ENCODE measurements at regions not wholly inside any gene's neighbourhood (a gene's known extent, or its start where the extent isn't known, plus 50 kb on each side); places are given as distances from the start of the nearest gene placed in this dataset.
A peak's percentile ranks its signal among the peaks of the same experiment; 100 is the strongest.

DNA sequence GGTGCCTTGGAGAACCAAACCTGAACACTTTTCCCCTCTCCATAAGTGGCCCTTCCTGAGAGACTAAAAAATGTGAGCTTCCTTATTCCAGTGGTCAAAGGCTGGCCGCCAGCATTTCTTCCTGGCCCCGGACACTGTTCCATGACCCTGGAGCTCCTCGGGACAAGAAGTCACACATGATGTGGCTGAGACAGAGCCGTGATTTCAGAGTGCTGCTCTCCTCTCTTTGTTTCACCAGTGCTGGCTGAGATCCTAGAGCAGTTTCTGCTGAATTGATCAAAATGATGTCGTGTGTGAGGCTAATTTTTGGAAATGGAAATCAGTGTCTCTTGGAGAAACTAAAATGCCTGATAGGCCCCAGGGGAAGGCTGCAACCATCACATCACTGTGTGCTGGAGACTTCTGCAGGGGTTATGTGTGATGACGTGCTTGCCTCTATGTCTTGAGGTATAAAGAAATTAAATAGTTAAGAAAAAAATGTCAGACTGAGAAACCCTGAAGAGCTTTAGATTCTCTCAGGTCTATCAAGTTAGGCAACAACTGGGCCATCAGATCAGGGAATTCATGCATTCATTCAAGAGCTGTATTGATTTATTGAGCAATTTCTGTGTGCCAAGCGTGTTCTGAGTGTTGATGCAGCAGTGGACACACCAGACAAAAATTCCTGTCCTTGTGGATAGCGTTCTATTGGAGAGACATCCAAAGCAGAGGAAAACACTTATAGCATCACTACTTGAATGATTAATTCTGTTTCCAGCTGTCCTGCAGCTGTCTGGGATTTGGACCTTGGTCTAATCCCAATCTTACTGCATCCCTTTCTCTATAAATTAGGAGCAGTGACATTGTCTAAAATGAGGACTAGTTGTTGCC, 72.7 kb upstream of the CCN6 start:
- in situ Hi-C loops (cut with HindIII; ENCODE audit: low pct_ligation_motif_present, low pct_unique_long_range_greater_than_20kb, low sequenced_read_pairs), result no loop called here
- DNase-seq, result no peak

DNA sequence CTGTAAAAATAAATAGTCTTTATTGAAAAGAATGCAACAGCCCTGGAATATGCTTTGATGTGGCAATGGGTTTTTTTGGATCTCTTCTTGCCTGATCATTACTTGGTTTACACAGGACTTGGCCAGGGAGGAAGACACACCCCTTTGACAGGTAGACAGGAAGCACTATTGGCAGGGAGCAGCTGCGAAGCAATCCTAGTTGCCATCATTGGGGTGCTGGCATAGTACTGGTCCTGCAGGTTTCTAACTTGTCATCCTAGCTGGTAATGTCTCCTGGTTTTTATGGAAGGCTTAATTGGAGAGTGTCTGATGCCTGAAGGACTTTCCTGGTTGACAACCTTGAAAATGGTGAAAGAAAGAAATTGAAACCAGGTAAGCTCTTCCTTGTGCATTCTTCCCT, 71.2 kb upstream of the CCN6 start:
- DNase-seq, result no peak
- in situ Hi-C loops (cut with HindIII; ENCODE audit: low pct_ligation_motif_present, low pct_unique_long_range_greater_than_20kb, low sequenced_read_pairs), result no loop called here

DNA sequence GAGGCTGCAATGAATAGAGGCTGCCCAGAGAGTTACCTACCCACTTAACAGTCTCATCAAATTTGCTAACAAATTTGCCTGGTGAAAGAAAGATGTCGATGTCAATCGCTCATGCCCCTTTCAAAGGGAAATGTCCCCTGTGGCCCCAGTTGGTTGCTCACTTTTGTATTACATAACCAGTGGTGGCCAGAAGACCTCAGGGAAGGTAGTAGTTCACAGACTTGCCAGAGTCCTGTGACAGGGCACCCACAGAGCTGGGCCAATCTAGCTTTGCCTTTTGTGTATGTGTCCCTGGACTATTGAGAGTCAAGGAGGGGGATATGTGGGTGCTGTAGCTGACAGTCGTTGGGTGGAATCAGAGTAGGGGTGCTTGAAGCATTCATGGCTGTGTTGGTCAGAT, 70.7 kb upstream of the CCN6 start:
- in situ Hi-C loops (cut with HindIII; ENCODE audit: low pct_ligation_motif_present, low pct_unique_long_range_greater_than_20kb, low sequenced_read_pairs), result no loop called here
- DNase-seq, result no peak

DNA sequence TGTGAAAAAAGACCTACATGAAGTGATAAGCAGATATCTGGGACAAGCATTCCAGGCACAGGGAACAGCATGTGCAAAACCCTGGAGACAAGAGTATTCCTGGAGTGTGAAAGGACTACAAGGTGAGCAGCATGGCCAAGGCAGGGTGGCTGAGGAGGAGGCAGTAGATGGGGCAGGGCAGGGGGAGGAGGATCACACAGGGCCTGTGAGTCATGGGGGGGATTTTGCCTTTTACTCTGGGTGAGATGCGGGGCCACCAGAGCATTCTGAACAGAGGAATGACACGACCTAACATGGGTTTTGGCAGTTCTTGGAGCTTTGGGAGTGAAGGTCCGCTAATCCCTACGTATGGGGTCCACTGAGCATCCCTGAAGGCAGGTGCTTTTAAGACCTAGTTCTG, 69.8 kb upstream of the CCN6 start:
- DNase-seq, result no peak
- in situ Hi-C loops (cut with HindIII; ENCODE audit: low pct_ligation_motif_present, low pct_unique_long_range_greater_than_20kb, low sequenced_read_pairs), result no loop called here

DNA sequence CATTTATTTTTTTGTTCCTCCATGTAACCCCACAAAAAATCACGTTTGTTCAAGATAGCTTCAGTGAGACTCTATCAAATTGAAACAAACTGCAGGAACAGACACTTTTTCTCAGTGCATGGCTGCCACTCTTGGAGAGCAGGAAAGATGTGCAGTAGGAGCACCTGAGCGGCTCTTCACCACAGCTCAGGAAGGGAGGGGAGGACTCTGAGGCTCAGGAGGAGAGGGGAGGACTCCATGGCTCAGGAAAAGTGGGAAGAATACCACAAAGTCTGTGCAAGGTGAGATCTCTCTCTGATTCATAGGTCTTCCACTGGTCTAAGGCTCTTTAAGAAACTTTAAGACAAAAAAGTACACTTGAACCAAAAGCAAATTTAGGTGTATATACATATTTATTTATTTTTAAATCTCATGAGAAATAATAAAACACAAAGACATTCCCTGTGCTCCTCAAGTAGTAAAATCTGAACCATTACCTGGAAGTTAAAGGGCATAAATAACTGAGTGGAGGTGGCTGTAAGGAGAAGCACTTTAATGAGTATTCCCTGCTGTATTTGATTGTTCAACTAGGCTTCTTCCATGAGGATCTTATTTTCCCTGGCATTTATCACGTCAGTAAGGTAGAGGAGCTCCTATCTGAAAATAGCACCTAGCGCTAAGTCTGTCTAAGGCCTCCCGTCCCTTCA, 69.2 kb upstream of the CCN6 start:
- in situ Hi-C loops (cut with HindIII; ENCODE audit: low pct_ligation_motif_present, low pct_unique_long_range_greater_than_20kb, low sequenced_read_pairs), result no loop called here
- no peak for DNase-seq

DNA sequence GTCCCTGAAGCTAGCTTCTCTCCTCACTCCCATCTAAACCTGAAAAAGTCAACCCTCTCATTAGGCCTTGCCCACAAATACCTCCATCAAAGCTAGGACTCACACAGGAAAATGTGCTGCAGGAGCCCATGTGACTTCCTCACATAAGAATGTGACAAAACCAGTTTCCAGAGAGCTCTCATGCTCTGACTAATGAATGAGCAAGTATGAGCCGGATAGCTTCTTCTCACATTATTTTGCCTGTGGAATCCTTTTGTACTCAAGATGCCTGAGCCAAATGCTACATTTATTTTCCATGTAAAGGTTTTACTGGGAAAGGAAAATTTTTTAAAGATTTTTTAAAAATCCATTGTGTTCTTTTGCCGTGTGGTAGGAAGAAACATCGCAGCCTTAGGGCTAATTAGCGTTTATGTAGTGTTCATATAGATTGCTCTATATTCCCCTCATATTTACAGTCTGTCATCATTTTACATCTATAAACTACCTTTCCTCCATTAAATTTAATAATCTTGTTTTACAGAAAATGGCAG, 68.6 kb upstream of the CCN6 start:
- in situ Hi-C loops (cut with HindIII; ENCODE audit: low pct_ligation_motif_present, low pct_unique_long_range_greater_than_20kb, low sequenced_read_pairs), result no loop called here
- DNase-seq, result peak; percentile 2

DNA sequence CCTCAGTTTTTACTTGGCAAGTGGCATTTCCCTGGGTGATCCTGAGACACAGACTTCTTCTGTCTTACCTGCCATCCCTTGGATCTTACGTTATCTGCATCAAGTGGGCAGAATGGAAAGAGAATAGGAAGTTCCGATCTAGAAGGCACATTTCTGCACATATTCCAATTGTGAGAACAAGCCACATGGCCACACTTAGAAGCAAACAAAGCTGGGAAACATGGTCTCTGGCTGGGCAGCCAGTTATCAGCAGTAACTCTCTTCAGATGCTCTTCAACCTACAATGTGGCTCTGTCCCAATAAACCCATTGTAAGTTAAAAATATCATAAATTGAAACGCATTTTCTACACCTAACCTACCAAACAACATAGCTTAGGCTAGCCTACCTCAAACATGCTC, 67.3 kb upstream of the CCN6 start:
- DNase-seq, result no peak
- in situ Hi-C loops (cut with HindIII; ENCODE audit: low pct_ligation_motif_present, low pct_unique_long_range_greater_than_20kb, low sequenced_read_pairs), result no loop called here

DNA sequence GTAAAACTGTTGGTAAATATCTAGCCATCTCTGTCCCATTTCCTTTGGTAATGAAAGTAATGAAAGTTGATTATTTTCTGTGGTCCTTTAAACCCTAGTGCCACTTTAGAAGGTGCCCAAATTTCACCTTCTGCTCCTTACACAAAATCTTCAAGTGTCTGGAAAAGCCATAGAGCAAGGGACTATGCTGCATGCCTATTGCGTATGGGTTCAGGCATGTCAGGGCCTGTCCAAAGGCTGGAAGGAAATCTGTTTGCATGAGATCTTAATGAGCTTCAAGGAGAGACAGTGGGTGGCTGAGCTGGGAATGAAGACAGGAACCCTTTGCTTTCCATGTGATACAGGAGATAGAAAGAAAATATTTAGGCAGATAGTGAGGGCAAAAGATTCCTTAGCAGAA, 66.6 kb upstream of the CCN6 start:
- in situ Hi-C loops (cut with HindIII; ENCODE audit: low pct_ligation_motif_present, low pct_unique_long_range_greater_than_20kb, low sequenced_read_pairs), result no loop called here
- DNase-seq, result no peak

DNA sequence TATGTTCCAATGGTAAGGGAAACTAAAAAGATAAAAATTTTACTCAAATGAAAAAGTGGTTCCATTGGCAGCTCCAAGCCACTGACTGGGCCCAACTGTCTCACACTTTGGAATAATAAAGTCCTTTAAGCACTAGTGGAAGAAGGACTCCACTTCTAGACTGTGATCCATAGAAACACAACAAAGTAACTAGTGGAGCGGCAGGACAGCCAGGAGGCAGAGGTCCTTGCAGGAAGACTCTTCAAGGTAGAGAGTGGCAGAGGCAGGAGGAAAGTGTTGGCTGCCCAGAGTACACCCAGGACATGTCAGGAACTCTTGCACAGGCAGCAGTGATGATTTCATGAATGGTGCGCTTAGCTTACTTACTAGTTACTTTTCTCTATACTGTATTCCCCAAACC, 65.0 kb upstream of the CCN6 start:
- in situ Hi-C loops (cut with HindIII; ENCODE audit: low pct_ligation_motif_present, low pct_unique_long_range_greater_than_20kb, low sequenced_read_pairs), result no loop called here
- no peak for DNase-seq

DNA sequence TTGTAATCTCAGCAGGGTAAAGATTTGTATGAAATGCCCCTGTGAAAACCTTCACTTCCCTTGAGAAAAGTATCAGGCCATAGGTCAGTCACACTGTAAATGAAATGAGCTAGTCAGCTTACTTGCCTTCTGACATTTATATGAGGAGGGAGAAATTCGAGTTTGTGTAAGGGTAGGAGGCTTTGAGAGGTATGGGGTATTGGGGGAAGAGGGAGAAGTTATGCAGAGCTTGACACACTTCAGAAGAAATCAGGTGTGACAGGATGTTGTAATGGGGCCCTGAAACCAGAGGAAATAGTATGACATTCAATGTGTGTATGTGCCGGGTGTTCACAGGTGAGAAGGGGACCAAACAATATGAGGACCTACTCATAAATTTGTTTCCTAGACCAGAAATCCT, 64.2 kb upstream of the CCN6 start:
- DNase-seq, result no peak
- in situ Hi-C loops (cut with HindIII; ENCODE audit: low pct_ligation_motif_present, low pct_unique_long_range_greater_than_20kb, low sequenced_read_pairs), result no loop called here

DNA sequence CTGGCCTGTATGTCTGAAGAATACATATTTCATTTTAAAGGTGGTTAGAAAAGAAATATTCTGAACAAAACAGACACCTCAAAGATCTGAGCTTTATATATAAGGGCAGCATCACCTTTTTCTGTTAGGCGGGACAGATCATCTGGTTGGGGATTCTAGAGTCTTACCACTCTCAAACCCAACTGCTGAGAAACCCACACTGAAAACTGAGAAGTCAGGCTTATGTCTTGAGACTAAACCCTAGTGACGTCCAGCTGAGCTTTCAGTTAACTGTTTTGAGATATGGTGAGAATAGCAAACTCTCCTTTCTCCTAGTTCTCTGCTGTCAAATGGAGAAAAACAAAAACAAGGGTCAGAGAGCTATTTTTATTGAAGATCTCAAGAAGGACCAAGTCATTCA, 63.7 kb upstream of the CCN6 start:
- in situ Hi-C loops (cut with HindIII; ENCODE audit: low pct_ligation_motif_present, low pct_unique_long_range_greater_than_20kb, low sequenced_read_pairs), result no loop called here
- DNase-seq, result no peak

DNA sequence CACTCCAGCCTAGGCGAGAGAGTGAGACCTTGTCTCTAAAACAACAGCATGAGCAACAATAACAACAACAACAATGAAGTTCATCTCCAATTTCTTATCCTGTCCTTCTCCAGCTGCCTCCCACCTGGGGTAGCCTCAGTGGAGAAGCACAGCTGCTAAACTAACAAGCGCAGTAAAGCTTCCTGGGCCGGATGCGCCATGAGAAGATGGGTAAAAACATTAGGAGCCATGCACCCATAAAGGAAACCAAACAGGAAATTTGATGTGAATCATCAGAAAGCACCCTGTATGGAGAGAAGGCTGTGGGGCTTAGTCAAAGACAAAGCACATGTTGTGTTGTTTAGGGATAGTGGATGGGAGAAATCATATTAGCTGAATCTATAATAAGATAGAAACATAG, 61.1 kb upstream of the CCN6 start:
- in situ Hi-C loops (cut with HindIII; ENCODE audit: low pct_ligation_motif_present, low pct_unique_long_range_greater_than_20kb, low sequenced_read_pairs), result no loop called here
- no peak for DNase-seq

DNA sequence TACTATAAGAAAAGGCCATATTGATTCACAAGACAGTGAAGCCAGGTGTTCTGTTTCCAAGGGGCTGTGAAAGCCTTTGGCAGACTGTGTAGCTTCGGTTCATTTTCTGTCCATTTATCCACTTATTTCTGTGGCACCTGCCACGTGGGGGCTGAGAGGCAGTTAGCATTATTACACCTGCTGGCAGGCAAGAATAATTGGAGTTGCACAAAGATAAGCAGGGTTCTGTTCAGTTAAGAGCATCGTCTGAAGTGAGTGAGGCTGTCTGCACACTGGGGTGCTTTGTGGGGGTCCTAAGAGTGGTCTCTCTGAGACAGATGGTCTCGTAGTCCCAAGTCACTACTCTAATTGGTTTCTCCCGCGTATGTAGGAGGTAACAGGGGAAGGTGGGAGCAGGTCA, 60.6 kb upstream of the CCN6 start:
- no peak for DNase-seq

DNA sequence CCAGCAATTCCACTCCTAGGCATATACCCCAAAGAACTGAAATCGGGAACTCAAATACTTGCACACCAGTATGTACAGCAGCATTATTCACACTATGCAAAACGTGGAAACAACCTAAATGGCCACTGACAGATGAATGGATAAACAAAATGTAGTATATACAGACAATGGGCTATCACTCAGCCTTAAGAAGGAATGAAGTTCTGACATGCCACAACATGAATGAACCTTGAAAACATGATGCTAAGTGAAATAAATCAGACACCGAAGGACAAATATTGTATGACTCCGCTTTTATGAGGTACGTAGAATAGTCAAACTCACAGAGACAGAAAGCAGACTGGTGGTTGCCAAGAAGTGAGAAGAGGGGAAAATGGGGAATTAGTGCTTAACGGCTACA, 59.1 kb upstream of the CCN6 start:
- no peak for DNase-seq
- in situ Hi-C loops (cut with HindIII; ENCODE audit: low pct_ligation_motif_present, low pct_unique_long_range_greater_than_20kb, low sequenced_read_pairs), result no loop called here

More for the DNA sequence above, 60.6 kb upstream of the CCN6 start:
- in situ Hi-C loops (cut with HindIII; ENCODE audit: low pct_ligation_motif_present, low pct_unique_long_range_greater_than_20kb, low sequenced_read_pairs), result no loop called here

DNA sequence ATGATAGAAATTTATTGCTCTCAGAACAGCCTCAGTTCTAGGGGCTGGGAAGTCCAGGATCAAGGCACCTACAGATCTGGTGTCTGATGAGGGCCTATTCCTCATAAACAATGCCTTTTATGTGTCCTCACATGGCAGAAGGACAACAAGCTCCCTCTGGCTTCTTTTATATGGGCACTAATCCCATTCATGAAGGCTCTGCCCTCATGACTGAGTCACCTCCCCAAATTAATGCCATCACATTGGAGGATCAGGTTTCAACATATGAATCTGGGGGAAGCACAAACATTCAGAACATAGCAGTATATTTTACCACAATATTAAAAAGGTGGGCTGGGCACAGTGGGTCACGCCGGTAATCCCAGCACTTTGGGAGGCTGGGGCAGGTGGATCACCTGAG, 58.5 kb upstream of the CCN6 start:
- no peak for DNase-seq
- in situ Hi-C loops (cut with HindIII; ENCODE audit: low pct_ligation_motif_present, low pct_unique_long_range_greater_than_20kb, low sequenced_read_pairs), result no loop called here

DNA sequence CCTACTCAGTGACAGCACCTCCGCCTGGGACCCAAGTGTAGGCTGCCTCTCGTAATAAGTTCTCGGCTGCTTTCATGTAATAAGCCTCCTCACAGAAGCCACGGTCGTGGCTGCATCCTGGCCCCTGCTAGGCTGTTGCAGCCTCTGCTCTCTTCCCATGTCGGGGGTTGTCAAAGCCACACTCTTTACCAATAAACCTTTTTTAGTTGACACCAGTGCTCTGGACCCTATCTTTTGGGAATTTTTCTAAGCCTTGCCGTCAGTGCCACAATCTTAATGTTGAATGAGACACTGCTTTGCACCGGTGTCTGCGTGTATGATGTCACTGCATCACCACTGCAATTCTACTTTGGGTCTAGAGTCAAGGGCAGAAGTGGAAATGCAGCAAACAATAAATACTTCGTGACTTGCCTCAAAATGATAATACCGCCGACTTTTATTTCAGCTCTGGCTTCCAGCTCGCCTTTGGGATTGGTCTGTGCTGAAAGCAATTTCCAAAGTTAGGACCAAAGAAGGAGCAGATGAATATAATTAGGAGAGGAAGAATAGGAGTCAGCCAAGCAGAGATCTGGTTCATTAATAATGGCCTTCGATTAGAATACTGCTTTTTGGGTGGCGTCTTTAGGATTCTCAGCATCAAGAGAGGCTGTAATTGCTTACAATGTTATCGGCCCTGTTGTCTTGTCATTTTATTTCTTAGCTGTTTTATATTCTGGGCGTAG, 57.6 kb upstream of the CCN6 start:
- no peak for DNase-seq
- in situ Hi-C loops (cut with HindIII; ENCODE audit: low pct_ligation_motif_present, low pct_unique_long_range_greater_than_20kb, low sequenced_read_pairs), result no loop called here

DNA sequence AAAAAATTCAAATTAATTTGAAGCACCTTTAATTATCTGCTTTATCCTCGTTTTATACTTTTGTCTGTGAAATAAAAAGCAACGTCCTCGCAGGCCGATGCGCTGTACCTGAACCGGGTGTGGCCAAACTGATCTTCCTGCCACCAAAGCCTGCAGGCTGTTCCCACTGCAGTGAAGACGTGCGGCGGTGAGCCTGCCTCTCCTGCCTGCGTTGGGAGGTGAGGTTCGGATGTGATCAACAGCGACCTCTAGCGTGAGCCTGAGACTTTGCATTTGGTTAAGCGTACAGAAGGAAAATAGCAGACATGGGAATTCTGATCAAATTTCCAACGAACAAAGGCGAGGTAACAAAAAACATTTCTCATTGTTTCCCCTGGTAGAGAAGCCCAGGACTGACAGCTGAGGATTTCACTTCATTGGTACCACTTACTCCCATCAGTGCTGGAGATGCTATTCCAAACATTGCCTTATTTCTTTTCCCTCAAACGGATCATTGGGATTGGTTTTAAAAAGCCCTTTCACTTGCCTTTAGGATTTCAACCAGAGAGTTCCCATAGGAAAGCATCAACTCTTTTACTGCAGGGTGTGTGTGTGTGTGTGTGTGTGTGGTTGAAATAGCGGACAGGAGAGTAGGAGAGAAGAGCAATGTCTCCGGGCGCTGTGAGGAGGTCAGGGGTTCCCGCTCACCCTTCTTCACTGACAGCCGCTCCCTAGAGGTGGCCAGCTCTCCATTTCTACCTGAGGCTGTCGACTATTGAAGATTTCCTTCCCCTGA, 56.6 kb upstream of the CCN6 start:
- DNase-seq, result peak; percentile 62
- in situ Hi-C loops (cut with HindIII; ENCODE audit: low pct_ligation_motif_present, low pct_unique_long_range_greater_than_20kb, low sequenced_read_pairs), result no loop called here

DNA sequence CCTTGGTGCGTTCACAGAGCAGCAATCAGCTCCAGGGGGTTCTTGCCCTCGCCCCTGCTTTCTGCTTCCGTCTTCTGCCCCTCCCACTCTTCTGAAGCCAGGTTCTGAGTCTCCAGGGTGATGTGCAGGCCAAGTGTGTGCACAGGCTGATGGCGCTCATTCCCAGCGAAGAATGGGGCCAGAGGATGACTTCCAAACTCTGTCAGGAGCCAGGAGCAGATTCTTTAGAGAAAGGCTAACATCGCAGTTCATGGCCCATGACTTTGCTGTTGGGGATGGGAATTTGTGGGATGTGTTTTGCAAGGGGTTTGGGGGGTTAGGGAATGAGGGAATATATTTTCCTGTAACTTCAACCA, 56.1 kb upstream of the CCN6 start:
- DNase-seq, result no peak
- in situ Hi-C loops (cut with HindIII; ENCODE audit: low pct_ligation_motif_present, low pct_unique_long_range_greater_than_20kb, low sequenced_read_pairs), result no loop called here

DNA sequence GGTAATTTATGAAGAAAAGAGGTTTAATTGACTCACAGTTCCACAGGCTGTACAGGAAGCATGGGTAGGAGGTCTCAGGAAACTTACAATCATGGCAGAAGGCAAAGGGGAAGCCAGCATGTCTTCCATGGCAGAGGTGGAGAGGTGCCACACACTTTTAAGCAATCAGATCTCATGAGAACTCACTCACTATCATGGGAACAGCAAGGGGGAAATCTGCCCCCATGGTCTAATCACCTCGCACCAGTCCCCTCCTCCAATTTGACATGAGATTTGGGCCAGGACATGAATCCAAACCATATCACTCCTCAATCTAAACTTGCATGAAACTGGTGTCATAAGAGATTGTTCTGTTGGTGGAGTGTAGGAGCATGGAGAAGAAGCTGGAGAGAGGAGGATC, 51.6 kb upstream of the CCN6 start:
- in situ Hi-C loops (cut with HindIII; ENCODE audit: low pct_ligation_motif_present, low pct_unique_long_range_greater_than_20kb, low sequenced_read_pairs), result no loop called here
- DNase-seq, result no peak

Data from ACHN (cell line).